Neural progenitor cell (in vitro differentiated cells): ENCODE measurements at regions not wholly inside any gene's neighbourhood (a gene's known extent, or its start where the extent isn't known, plus 50 kb on each side); places are given as distances from the start of the nearest gene placed in this dataset.

ENCODE experiments used
- DNase-seq: peaks from one replicate; pipeline ENCODE4 v3.0.0-alpha.2; 2016; ENCODE audit warnings: low spot score
- H2AFZ ChIP-seq: fragments of 200-600 bp; sonication (generic); replicated peaks from 2 replicates; pipeline ENCODE4 v1.6.1; 2016; ENCODE audit warnings: antibody characterized with exemption
- H3F3A ChIP-seq: fragments of 200-600 bp; sonication (generic); 2 replicates; pipeline ENCODE4 v1.6.1; 2016; ENCODE audit warnings: antibody characterized with exemption, low read depth
- H3K27ac ChIP-seq: fragments of 200-600 bp; sonication (generic); 2 replicates; pipeline ENCODE4 v1.5.1; 2016; ENCODE audit warnings: mild to moderate bottlenecking
- H3K27me3 ChIP-seq: fragments of 200-600 bp; sonication (generic); 2 replicates; pipeline ENCODE4 v1.6.1; 2016; ENCODE audit warnings: mild to moderate bottlenecking, moderate library complexity
- H3K36me3 ChIP-seq: fragments of 200-600 bp; sonication (generic); 2 replicates; pipeline ENCODE4 v1.5.1; 2016
- H3K4me1 ChIP-seq: fragments of 200-600 bp; sonication (generic); 2 replicates; pipeline ENCODE4 v1.6.1; 2016; ENCODE audit warnings: mixed run types
- H3K4me2 ChIP-seq: fragments of 200-600 bp; sonication (generic); 2 replicates; pipeline ENCODE4 v1.6.1; 2016
- H3K4me3 ChIP-seq: fragments of 200-600 bp; sonication (generic); 2 replicates; pipeline ENCODE4 v1.5.1; 2016
- H3K79me2 ChIP-seq: fragments of 200-600 bp; sonication (generic); 2 replicates; pipeline ENCODE4 v1.6.1; 2016; ENCODE audit warnings: low read depth
- H3K9ac ChIP-seq: fragments of 200-600 bp; sonication (generic); 2 replicates; pipeline ENCODE4 v1.6.1; 2016
- H3K9me3 ChIP-seq: fragments of 200-600 bp; sonication (generic); 2 replicates; pipeline ENCODE4 v1.5.1; 2016; ENCODE audit warnings: low read depth
- H4K20me1 ChIP-seq: fragments of 200-600 bp; sonication (generic); 2 replicates; pipeline ENCODE4 v1.6.1; 2016; ENCODE audit warnings: low read depth
- H3K27ac Mint-ChIP-seq: 3 replicates; pipeline ENCODE4 v1.8.0; 2021; ENCODE audit warnings: mixed read lengths
- H3K27me3 Mint-ChIP-seq: 2 replicates; pipeline ENCODE4 v1.8.0; 2022; ENCODE audit warnings: low read depth, mild to moderate bottlenecking, inconsistent platforms, moderate library complexity, mixed read lengths; ENCODE audit not compliant: insufficient read depth
- H3K36me3 Mint-ChIP-seq: 3 replicates; pipeline ENCODE4 v1.8.0; 2021; ENCODE audit warnings: mixed read lengths
- H3K4me1 Mint-ChIP-seq: 3 replicates; pipeline ENCODE4 v1.8.0; 2021; ENCODE audit warnings: mixed read lengths
- H3K4me3 Mint-ChIP-seq: 3 replicates; pipeline ENCODE4 v1.8.0; 2021; ENCODE audit warnings: mild to moderate bottlenecking, moderate library complexity, mixed read lengths
- H3K9me3 Mint-ChIP-seq: 3 replicates; pipeline ENCODE4 v1.8.0; 2020; ENCODE audit warnings: mixed read lengths
- CTCF ChIP-seq: fragments of 200-600 bp; sonication (generic); IDR thresholded peaks from 2 replicates; pipeline ENCODE4 v1.5.1; 2017; ENCODE audit warnings: antibody characterized with exemption, mild to moderate bottlenecking
- EZH2 ChIP-seq: fragments of 200-600 bp; sonication (generic); IDR thresholded peaks from 2 replicates; pipeline ENCODE4 v1.6.1; 2017; ENCODE audit warnings: antibody characterized with exemption, mild to moderate bottlenecking, moderate library complexity
- EZH2phosphoT487 ChIP-seq: fragments of 200-600 bp; sonication (generic); IDR thresholded peaks from 2 replicates; pipeline ENCODE4 v1.6.1; 2017; ENCODE audit warnings: antibody characterized with exemption

- Histone ChIP-seq H3K79me2 (no peaks in the 10 kb centered on the region), H3K4me1 (no peaks in the 10 kb centered on the region), H3K9me3 (no peaks in the 10 kb centered on the region), H4K20me1 (no peaks in the 10 kb centered on the region), H3K9ac (no peak overlapping the region), H3K4me3 (no peak overlapping the region), H3K4me2 (no peak overlapping the region), H3K36me3 (no peaks in the 10 kb centered on the region), H3F3A (no peaks in the 10 kb centered on the region), H3K27ac (no peak overlapping the region), H3K27me3 (no peaks in the 10 kb centered on the region), H2AFZ (no peak overlapping the region)
- H3K27me3 Mint-ChIP-seq, result peaks cover 3% of the 10 kb centered on the region
- no peaks in the 10 kb centered on the region for H3K36me3 Mint-ChIP-seq
- no peak for DNase-seq
- peaks cover 7% of the 10 kb centered on the region for H3K4me1 Mint-ChIP-seq
- H3K27ac Mint-ChIP-seq, result no peak overlapping the region
- no peaks in the 10 kb centered on the region for H3K9me3 Mint-ChIP-seq
- H3K4me3 Mint-ChIP-seq, result no peak overlapping the region
- TF ChIP-seq EZH2 (no peak), EZH2phosphoT487 (no peak), CTCF (no peak)
Measured at GRCh38 chr13:104372095-104372655, 1306.0 kb upstream of the SLC10A2 start.

- Mint-ChIP-seq H3K27me3 (no peaks in the 10 kb centered on the region), H3K36me3 (no peaks in the 10 kb centered on the region), H3K27ac (no peak overlapping the region), H3K4me3 (no peak overlapping the region), H3K4me1 (no peaks in the 10 kb centered on the region), H3K9me3 (no peaks in the 10 kb centered on the region)
- no peaks in the 10 kb centered on the region for H4K20me1 ChIP-seq
- no peak for DNase-seq
- no peaks in the 10 kb centered on the region for H3K79me2 ChIP-seq
- H3K36me3 ChIP-seq, result no peaks in the 10 kb centered on the region
- H3K4me1 ChIP-seq, result no peaks in the 10 kb centered on the region
- TF ChIP-seq EZH2phosphoT487 (no peak), CTCF (no peak), EZH2 (no peak)
- H3K27ac ChIP-seq, result no peak overlapping the region
- H3K27me3 ChIP-seq, result no peaks in the 10 kb centered on the region
- H3K4me2 ChIP-seq, result no peak overlapping the region
- no peak overlapping the region for H2AFZ ChIP-seq
- no peaks in the 10 kb centered on the region for H3F3A ChIP-seq
- no peak overlapping the region for H3K9ac ChIP-seq
- no peak overlapping the region for H3K4me3 ChIP-seq
- no peaks in the 10 kb centered on the region for H3K9me3 ChIP-seq
Measured at GRCh38 chr13:104365430-104365829, 1299.2 kb upstream of the SLC10A2 start.

- Mint-ChIP-seq H3K9me3 (no peaks in the 10 kb centered on the region), H3K27ac (no peak overlapping the region), H3K36me3 (no peaks in the 10 kb centered on the region), H3K4me1 (peaks cover 11% of the 10 kb centered on the region), H3K4me3 (no peak overlapping the region), H3K27me3 (no peaks in the 10 kb centered on the region)
- Histone ChIP-seq H2AFZ (peak overlapping the region; percentile 93), H3K9ac (no peak overlapping the region), H3K79me2 (no peaks in the 10 kb centered on the region), H3K4me1 (peaks cover 9% of the 10 kb centered on the region), H3K36me3 (no peaks in the 10 kb centered on the region), H4K20me1 (no peaks in the 10 kb centered on the region), H3K9me3 (no peaks in the 10 kb centered on the region), H3K27ac (no peak overlapping the region), H3K4me2 (no peak overlapping the region), H3F3A (no peaks in the 10 kb centered on the region), H3K27me3 (no peaks in the 10 kb centered on the region), H3K4me3 (no peak overlapping the region)
- TF ChIP-seq CTCF, result no peak
- no peak for TF ChIP-seq EZH2phosphoT487
- no peak for TF ChIP-seq EZH2
- no peak for DNase-seq
Measured at GRCh38 chr13:104357672-104358354, 1291.6 kb upstream of the SLC10A2 start.
